Breast epithelium (tissue), 4 donors: ENCODE measurements at regions not wholly inside any gene's neighbourhood (a gene's known extent, or its start where the extent isn't known, plus 50 kb on each side); places are given as distances from the start of the nearest gene placed in this dataset.

Experiments
- DNase-seq, 2 donors: peaks; one replicate each; pipeline ENCODE4 v3.0.0-alpha.2; 2019; ENCODE audit warnings: low spot score in 2 of 2
- H3K27ac ChIP-seq, 2 donors: fragments of 200-600 bp; sonication (generic) in 1 of 2; one replicate each; pipeline ENCODE4 v1.5.1; 2016 to 2019; ENCODE audit warnings: mild to moderate bottlenecking in 1 of 2
- H3K27me3 ChIP-seq, 2 donors: fragments of 200-600 bp; sonication (generic) in 1 of 2; one replicate each; pipeline versions ENCODE4 v1.5.1 to v1.6.0; 2017 to 2019; ENCODE audit warnings: control low read depth in 1 of 2, mild to moderate bottlenecking in 1 of 2
- H3K36me3 ChIP-seq: fragments of 200-600 bp; one replicate; pipeline ENCODE4 v1.5.1; 2019
- H3K4me1 ChIP-seq, 2 donors: fragments of 200-600 bp; sonication (generic); one replicate each; pipeline ENCODE4 v1.5.1; 2016 to 2019; ENCODE audit warnings: control low read depth in 1 of 2
- H3K4me3 ChIP-seq, 3 donors: fragments of 200-600 bp; sonication (generic); 1 replicate in 2 of 3; 2 replicates in 1 of 3; pipeline ENCODE4 v1.5.1; 2016 to 2019; ENCODE audit warnings: mild to moderate bottlenecking in 3 of 3, moderate library complexity in 2 of 3
- H3K9me3 ChIP-seq, 2 donors: fragments of 200-600 bp; sonication (generic) in 1 of 2; one replicate each; pipeline ENCODE4 v1.5.1; 2016 to 2019; ENCODE audit warnings: control low read depth in 1 of 2
- POLR2A ChIP-seq: fragments of 450-650 bp; IDR thresholded peaks from one replicate; pipeline ENCODE4 v1.6.1; 2016; ENCODE audit warnings: antibody characterized with exemption, mild to moderate bottlenecking, moderate library complexity
- POLR2AphosphoS5 ChIP-seq, 3 donors: sonication (generic); formaldehyde crosslinking; IDR thresholded peaks; one replicate each; pipeline ENCODE4 v1.6.1; 2017; ENCODE audit warnings: antibody characterized with exemption in 3 of 3
- intact Hi-C: fragments of 100-400 bp; cut with DNase I; formaldehyde crosslinking; loops from one replicate; pipeline ENCODE4 v1.15.1; 2023; ENCODE audit warnings: low total_unique reads
- TF ChIP-seq, protein P1 (sequence below), 3 donors: fragments of 450-650 bp; IDR thresholded peaks; one replicate each; pipeline ENCODE4 v1.5.1; 2016 to 2017; ENCODE audit warnings: antibody characterized with exemption in 3 of 3, mild to moderate bottlenecking in 3 of 3, moderate library complexity in 3 of 3

DNA sequence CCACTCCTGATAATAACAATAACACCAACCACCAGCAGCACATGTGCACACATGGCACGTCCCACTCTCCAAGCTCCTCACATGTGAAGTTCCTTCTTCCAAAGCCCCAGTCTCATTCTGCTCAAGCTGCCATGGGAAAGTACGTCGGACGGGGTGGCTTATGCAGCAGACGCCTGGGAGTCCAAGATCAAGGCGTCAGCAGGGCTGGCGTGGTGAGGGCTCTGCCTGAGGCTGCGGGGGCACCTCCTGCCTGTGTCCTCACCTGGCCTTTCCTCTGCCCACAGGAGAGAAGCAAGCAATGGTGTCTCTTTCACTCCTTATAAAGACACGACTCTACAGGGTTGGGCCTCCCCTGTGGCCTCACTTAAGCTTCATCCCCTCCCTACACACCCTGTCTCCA, 68.8 kb upstream of the INSIG1 start:
- no peak for TF ChIP-seq POLR2A
- no peak for TF ChIP-seq POLR2AphosphoS5 (IDR thresholded peaks at IDR 0.05)
- TF ChIP-seq, protein P1, sequence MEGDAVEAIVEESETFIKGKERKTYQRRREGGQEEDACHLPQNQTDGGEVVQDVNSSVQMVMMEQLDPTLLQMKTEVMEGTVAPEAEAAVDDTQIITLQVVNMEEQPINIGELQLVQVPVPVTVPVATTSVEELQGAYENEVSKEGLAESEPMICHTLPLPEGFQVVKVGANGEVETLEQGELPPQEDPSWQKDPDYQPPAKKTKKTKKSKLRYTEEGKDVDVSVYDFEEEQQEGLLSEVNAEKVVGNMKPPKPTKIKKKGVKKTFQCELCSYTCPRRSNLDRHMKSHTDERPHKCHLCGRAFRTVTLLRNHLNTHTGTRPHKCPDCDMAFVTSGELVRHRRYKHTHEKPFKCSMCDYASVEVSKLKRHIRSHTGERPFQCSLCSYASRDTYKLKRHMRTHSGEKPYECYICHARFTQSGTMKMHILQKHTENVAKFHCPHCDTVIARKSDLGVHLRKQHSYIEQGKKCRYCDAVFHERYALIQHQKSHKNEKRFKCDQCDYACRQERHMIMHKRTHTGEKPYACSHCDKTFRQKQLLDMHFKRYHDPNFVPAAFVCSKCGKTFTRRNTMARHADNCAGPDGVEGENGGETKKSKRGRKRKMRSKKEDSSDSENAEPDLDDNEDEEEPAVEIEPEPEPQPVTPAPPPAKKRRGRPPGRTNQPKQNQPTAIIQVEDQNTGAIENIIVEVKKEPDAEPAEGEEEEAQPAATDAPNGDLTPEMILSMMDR (IDR thresholded peaks at IDR 0.05): no peak
- Histone ChIP-seq H3K27ac (no peak overlapping the region), H3K27me3 (peaks cover 0 to 10% of the 10 kb centered on the region in 2 donors), H3K36me3 (no peaks in the 10 kb centered on the region), H3K4me1 (peaks cover 0 to 5% of the 10 kb centered on the region in 2 donors), H3K4me3 (no peak overlapping the region), H3K9me3 (no peaks in the 10 kb centered on the region)
- no peak for DNase-seq
- intact Hi-C loops: no loop called here

DNA sequence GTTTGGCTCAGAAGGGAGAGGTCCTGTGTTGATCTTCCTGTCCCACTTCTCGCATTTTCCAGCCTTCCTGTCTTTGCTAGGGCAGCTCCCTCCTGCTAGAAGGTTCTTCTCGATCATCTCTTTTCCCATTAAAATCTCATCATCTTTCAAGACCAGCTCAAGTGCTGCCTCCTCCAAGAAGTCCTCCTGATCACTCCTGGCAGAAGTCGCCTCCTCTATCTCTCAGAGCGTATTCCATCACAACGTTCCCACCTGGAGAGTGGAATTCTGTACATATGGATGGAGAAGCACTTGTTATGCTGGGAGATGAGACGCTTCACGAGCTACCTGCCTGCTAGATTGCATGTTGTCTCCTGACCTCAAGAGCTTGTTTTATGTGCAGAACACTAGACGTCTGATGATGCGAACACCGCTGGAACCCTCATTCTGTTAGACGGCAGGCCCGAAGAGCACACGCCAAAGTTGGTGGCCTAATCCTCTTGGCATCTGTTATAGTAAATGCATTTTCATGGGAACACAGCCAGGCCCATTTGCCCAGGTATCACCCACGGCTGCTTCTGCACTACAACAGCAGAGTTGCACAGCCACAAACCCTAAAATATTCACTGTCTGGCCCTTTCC, 68.0 kb upstream of the INSIG1 start:
- no peaks in the 10 kb centered on the region for H3K9me3 ChIP-seq
- intact Hi-C loops: no loop called here
- no peaks in the 10 kb centered on the region for H3K36me3 ChIP-seq
- TF ChIP-seq POLR2A (no peak), POLR2AphosphoS5 (IDR thresholded peaks at IDR 0.05) (no peak)
- TF ChIP-seq, protein P1 (IDR thresholded peaks at IDR 0.05): no peak
- DNase-seq: peak in 1 of 2 donors; percentile 33
- H3K4me1 ChIP-seq: no peaks in the 10 kb centered on the region
- peak overlapping the region; percentile 69 to 77 for H3K27ac ChIP-seq
- peaks cover 0 to 10% of the 10 kb centered on the region in 2 donors for H3K27me3 ChIP-seq
- H3K4me3 ChIP-seq: no peak overlapping the region

DNA sequence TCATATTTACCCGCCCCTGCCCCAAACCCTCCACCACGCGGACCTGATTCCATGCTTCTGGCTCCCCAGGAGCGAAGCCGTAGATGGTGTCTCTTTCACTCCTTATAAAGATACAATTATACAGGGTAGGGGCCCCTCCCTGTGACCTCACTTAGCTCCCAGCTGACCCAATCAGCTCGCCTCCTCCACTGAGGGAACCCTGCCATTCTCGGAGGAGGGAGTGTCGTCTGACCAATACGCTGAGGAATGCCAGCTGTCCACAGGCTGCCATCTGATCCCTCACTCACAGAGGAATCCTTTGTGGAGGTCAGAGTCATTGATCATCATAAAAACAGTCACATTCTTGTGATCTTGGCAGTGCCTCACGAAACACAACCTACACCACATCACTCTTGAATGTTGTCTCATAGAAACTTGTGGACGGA, 67.5 kb upstream of the INSIG1 start:
- Histone ChIP-seq H3K4me1 (no peaks in the 10 kb centered on the region), H3K27ac (peak overlapping the region; percentile 69 to 77), H3K4me3 (no peak overlapping the region), H3K27me3 (peaks cover 0 to 10% of the 10 kb centered on the region in 2 donors), H3K36me3 (no peaks in the 10 kb centered on the region), H3K9me3 (no peaks in the 10 kb centered on the region)
- no peak for TF ChIP-seq POLR2AphosphoS5 (IDR thresholded peaks at IDR 0.05)
- no peak for TF ChIP-seq POLR2A
- TF ChIP-seq, protein P1 (IDR thresholded peaks at IDR 0.05): no peak
- peak in 1 of 2 donors; percentile 89 for DNase-seq
- intact Hi-C loops: no loop called here

DNA sequence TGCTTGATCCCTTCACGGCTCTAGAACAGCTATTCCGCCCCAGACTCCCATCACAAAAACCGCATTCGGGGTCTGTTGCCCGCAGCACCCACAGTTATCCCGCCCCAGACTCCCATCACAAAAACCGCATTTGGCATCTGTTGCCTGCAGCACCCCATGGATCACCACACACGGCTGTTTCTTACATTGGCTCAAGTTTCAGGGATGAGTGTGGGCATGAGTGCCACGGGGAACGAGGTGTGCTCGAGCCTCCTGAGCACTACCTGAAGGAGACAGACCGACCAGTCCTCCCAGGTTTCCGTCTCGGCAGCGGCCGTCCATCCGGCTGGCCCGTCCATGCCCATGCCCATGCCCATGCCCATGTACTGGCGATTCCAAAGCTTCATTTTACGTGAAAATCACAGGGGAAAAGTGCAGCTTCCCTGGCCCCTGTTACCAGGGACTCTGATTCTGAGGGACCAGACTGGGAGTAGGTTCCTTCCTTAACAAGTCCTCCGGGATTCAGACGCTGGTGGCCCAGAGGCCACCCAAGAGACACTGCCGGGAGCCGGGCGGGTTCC, 66.4 kb upstream of the INSIG1 start:
- TF ChIP-seq, protein P1 (IDR thresholded peaks at IDR 0.05): no peak
- TF ChIP-seq POLR2A (no peak), POLR2AphosphoS5 (IDR thresholded peaks at IDR 0.05) (no peak)
- Histone ChIP-seq H3K4me3 (no peak overlapping the region), H3K4me1 (no peaks in the 10 kb centered on the region), H3K36me3 (no peaks in the 10 kb centered on the region), H3K9me3 (no peaks in the 10 kb centered on the region), H3K27ac (peak overlapping the region in 1 of 2 donors; percentile 69), H3K27me3 (peaks cover 0 to 4% of the 10 kb centered on the region in 2 donors)
- intact Hi-C loops: no loop called here
- DNase-seq: no peak

DNA sequence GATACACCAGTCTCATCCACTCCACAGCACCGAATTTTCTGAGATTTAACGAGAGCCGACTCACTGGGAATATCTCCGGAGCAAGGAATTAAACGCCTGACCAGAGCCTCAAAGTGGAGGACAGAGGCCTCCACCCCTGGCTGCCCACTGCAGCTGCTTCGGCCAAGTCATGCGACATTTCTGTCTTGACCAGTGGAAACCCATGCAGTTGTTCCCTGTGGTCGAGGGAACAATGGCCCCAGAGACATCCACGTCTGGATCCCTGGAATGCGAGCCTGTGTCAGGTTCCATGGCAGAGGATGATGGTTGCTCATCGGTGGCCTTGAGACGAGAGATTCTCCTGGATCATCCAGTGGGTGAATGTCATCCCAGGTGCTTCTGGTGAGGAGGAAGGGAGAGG, 65.7 kb upstream of the INSIG1 start:
- Histone ChIP-seq H3K36me3 (no peaks in the 10 kb centered on the region), H3K9me3 (no peaks in the 10 kb centered on the region), H3K27ac (no peak overlapping the region), H3K4me3 (no peak overlapping the region), H3K27me3 (peaks cover 0 to 4% of the 10 kb centered on the region in 2 donors), H3K4me1 (no peaks in the 10 kb centered on the region)
- no peak for TF ChIP-seq POLR2AphosphoS5 (IDR thresholded peaks at IDR 0.05)
- TF ChIP-seq, protein P1 (IDR thresholded peaks at IDR 0.05): no peak
- TF ChIP-seq POLR2A: no peak
- intact Hi-C loops: no loop called here
- DNase-seq: no peak
